Chondrocyte (in vitro differentiated cells): ENCODE measurements at regions not wholly inside any gene's neighbourhood (a gene's known extent, or its start where the extent isn't known, plus 50 kb on each side); places are given as distances from the start of the nearest gene placed in this dataset.

Source experiments
- DNase-seq: peaks from one replicate; pipeline ENCODE4 v3.0.0; 2021; ENCODE audit warnings: mixed read lengths, low spot score
- H3K27ac Mint-ChIP-seq: one replicate; pipeline ENCODE4 v1.8.0; 2021; ENCODE audit warnings: mild to moderate bottlenecking, moderate library complexity, mixed read lengths; ENCODE audit not compliant: unreplicated experiment
- H3K27me3 Mint-ChIP-seq: 2 replicates; pipeline ENCODE4 v1.8.0; 2021; ENCODE audit warnings: low read depth, mixed read lengths
- H3K36me3 Mint-ChIP-seq: 2 replicates; pipeline ENCODE4 v1.8.0; 2021; ENCODE audit warnings: low read depth, mixed read lengths
- H3K4me1 Mint-ChIP-seq: 2 replicates; pipeline ENCODE4 v1.8.0; 2021; ENCODE audit warnings: low read depth, mild to moderate bottlenecking, mixed read lengths
- H3K4me3 Mint-ChIP-seq: one replicate; pipeline ENCODE4 v1.8.0; 2021; ENCODE audit warnings: mild to moderate bottlenecking, moderate library complexity, mixed read lengths; ENCODE audit not compliant: unreplicated experiment
- H3K9me3 Mint-ChIP-seq: 2 replicates; pipeline ENCODE4 v1.8.0; 2021; ENCODE audit warnings: low read depth, mixed read lengths
- CTCF ChIP-seq: fragments of 200-600 bp; sonication (generic); IDR thresholded peaks from 2 replicates; pipeline ENCODE4 v1.5.0; 2021; ENCODE audit warnings: antibody characterized with exemption, mild to moderate bottlenecking, moderate library complexity

DNA sequence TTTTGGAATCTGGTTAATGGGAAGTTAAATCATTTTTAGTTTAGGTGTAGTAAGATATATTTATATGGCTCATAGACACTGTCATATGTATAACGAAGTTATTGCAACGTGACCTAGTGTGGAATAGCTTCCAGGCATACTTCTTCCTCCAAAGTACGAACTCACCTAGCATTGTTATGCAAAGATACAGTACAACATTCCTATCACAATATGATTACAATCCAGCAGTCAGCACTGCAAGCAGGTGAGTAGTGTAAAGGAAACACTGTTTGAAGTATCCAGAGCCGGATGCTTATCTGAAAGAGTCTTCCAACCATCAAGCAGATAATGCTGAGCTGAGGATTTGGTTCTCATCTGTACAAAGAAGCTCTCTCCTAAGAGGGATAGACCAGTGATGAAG lies 754.4 kb upstream of the IGFBP3 start:
- Mint-ChIP-seq H3K36me3 (no peaks in the 10 kb centered on the region), H3K27ac (no peak overlapping the region), H3K4me1 (peaks cover 14% of the 10 kb centered on the region), H3K4me3 (no peak overlapping the region), H3K9me3 (no peaks in the 10 kb centered on the region), H3K27me3 (no peaks in the 10 kb centered on the region)
- TF ChIP-seq CTCF, result no peak
- DNase-seq, result no peak

DNA sequence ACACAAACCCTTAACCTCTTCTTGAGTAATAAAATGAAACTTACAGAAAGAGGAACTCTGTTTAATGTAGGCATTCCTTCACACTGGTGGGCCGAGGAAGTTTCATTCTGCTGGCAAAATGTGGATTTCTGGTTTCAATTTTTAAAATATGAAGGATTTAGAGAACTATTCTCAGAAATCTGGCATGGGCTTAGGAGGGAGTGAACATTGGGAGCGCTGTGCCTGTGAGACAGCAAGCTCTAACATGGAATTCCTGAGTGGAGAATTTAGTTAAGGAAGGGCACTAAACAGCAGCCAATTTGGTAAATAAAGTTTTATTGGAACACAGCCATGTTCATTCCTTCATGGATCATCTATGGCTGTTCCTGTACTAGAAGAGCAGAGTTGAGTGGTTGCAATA lies 751.8 kb upstream of the IGFBP3 start:
- no peak overlapping the region for H3K4me3 Mint-ChIP-seq
- H3K4me1 Mint-ChIP-seq, result peaks cover 7% of the 10 kb centered on the region
- no peak for DNase-seq
- no peaks in the 10 kb centered on the region for H3K36me3 Mint-ChIP-seq
- no peak overlapping the region for H3K27ac Mint-ChIP-seq
- no peak for TF ChIP-seq CTCF
- no peaks in the 10 kb centered on the region for H3K9me3 Mint-ChIP-seq
- H3K27me3 Mint-ChIP-seq, result no peaks in the 10 kb centered on the region

- Mint-ChIP-seq H3K27ac (no peak overlapping the region), H3K36me3 (peaks cover 3% of the 10 kb centered on the region)
These were observed 750.2 kb upstream of the IGFBP3 start for GRCh38 chr7:46671108-46671769.

GRCh38 chr7:46669028-46669427 lies 748.0 kb upstream of the IGFBP3 start:
- H3K27ac Mint-ChIP-seq, result no peak overlapping the region
- H3K27me3 Mint-ChIP-seq, result no peaks in the 10 kb centered on the region

More at GRCh38 chr7:46671108-46671769, 750.2 kb upstream of the IGFBP3 start:
- H3K9me3 Mint-ChIP-seq, result peaks cover 13% of the 10 kb centered on the region
- H3K27me3 Mint-ChIP-seq, result no peaks in the 10 kb centered on the region
- DNase-seq, result no peak
- no peak overlapping the region for H3K4me3 Mint-ChIP-seq
- no peak for TF ChIP-seq CTCF
- peaks cover 7% of the 10 kb centered on the region for H3K4me1 Mint-ChIP-seq

GRCh38 chr7:46664453-46664852 lies 743.4 kb upstream of the IGFBP3 start:
- Mint-ChIP-seq H3K27me3 (no peaks in the 10 kb centered on the region), H3K27ac (no peak overlapping the region), H3K36me3 (peaks cover 3% of the 10 kb centered on the region), H3K9me3 (peaks cover 16% of the 10 kb centered on the region), H3K4me3 (no peak overlapping the region), H3K4me1 (peaks cover 16% of the 10 kb centered on the region)
- no peak for TF ChIP-seq CTCF
- no peak for DNase-seq

More at GRCh38 chr7:46669028-46669427, 748.0 kb upstream of the IGFBP3 start:
- peaks cover 16% of the 10 kb centered on the region for H3K9me3 Mint-ChIP-seq
- H3K36me3 Mint-ChIP-seq, result peaks cover 3% of the 10 kb centered on the region
- no peak overlapping the region for H3K4me3 Mint-ChIP-seq
- no peak for TF ChIP-seq CTCF
- peaks cover 13% of the 10 kb centered on the region for H3K4me1 Mint-ChIP-seq
- no peak for DNase-seq
